Suprapubic skin (tissue), 4 donors: ENCODE measurements at regions not wholly inside any gene's neighbourhood (a gene's known extent, or its start where the extent isn't known, plus 50 kb on each side); places are given as distances from the start of the nearest gene placed in this dataset.
A peak's percentile ranks its signal among the peaks of the same experiment; 100 is the strongest.

Source experiments
- DNase-seq, 2 donors: peaks; one replicate each; pipeline ENCODE4 v3.0.0-alpha.2; 2019; ENCODE audit warnings: low spot score in 2 of 2
- H3K27ac ChIP-seq: fragments of 200-600 bp; sonication (generic); one replicate; pipeline ENCODE4 v1.5.1; 2019
- H3K27me3 ChIP-seq: fragments of 200-600 bp; sonication (generic); one replicate; pipeline ENCODE4 v1.5.1; 2019
- H3K36me3 ChIP-seq: fragments of 200-600 bp; sonication (generic); one replicate; pipeline ENCODE4 v1.5.1; 2019
- H3K4me1 ChIP-seq: fragments of 200-600 bp; sonication (generic); one replicate; pipeline ENCODE4 v1.5.1; 2019
- H3K4me3 ChIP-seq: fragments of 200-600 bp; sonication (generic); one replicate; pipeline ENCODE4 v1.5.1; 2019; ENCODE audit warnings: mild to moderate bottlenecking
- H3K9me3 ChIP-seq: fragments of 200-600 bp; sonication (generic); one replicate; pipeline ENCODE4 v1.5.1; 2019
- EP300 ChIP-seq: sonication (generic); formaldehyde crosslinking; IDR thresholded peaks from one replicate; pipeline ENCODE4 v1.6.1; 2017; ENCODE audit warnings: antibody characterized with exemption
- POLR2A ChIP-seq, 2 donors: fragments of 450-650 bp; IDR thresholded peaks; one replicate each; pipeline ENCODE4 v1.6.1; 2017; ENCODE audit warnings: antibody characterized with exemption in 2 of 2, mild to moderate bottlenecking in 2 of 2, moderate library complexity in 2 of 2
- POLR2AphosphoS5 ChIP-seq, 3 donors: sonication (generic); formaldehyde crosslinking; IDR thresholded peaks; one replicate each; pipeline ENCODE4 v1.6.1; 2017; ENCODE audit warnings: antibody characterized with exemption in 3 of 3
- WGBS: methylation state at CpG from one replicate; pipeline ENCODE4 v1.1.5; 2018; 5-methylcytosine and 5-hydroxymethylcytosine counted together
- TF ChIP-seq, protein P1 (sequence below), 2 donors: fragments of 200-600 bp in 1 of 2; fragments of 450-650 bp in 1 of 2; sonication (generic) in 1 of 2; IDR thresholded peaks; one replicate each; pipeline ENCODE4 v1.5.1; 2016 to 2019; ENCODE audit warnings: antibody characterized with exemption in 2 of 2, mild to moderate bottlenecking in 1 of 2, moderate library complexity in 1 of 2

- 88% methylated on average over 12 of the region's 12 CpGs for WGBS
- DNase-seq: peak in 1 of 2 donors; percentile 30
- H3K9me3 ChIP-seq: no peaks in the 10 kb centered on the region
- no peak overlapping the region for H3K27ac ChIP-seq
- TF ChIP-seq EP300 (no peak), POLR2AphosphoS5 (IDR thresholded peaks at IDR 0.05) (no peak), POLR2A (IDR thresholded peaks at IDR 0.05) (no peak)
- TF ChIP-seq, protein P1, sequence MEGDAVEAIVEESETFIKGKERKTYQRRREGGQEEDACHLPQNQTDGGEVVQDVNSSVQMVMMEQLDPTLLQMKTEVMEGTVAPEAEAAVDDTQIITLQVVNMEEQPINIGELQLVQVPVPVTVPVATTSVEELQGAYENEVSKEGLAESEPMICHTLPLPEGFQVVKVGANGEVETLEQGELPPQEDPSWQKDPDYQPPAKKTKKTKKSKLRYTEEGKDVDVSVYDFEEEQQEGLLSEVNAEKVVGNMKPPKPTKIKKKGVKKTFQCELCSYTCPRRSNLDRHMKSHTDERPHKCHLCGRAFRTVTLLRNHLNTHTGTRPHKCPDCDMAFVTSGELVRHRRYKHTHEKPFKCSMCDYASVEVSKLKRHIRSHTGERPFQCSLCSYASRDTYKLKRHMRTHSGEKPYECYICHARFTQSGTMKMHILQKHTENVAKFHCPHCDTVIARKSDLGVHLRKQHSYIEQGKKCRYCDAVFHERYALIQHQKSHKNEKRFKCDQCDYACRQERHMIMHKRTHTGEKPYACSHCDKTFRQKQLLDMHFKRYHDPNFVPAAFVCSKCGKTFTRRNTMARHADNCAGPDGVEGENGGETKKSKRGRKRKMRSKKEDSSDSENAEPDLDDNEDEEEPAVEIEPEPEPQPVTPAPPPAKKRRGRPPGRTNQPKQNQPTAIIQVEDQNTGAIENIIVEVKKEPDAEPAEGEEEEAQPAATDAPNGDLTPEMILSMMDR (IDR thresholded peaks at IDR 0.05): no peak
- no peaks in the 10 kb centered on the region for H3K27me3 ChIP-seq
- no peak overlapping the region for H3K4me3 ChIP-seq
- no peaks in the 10 kb centered on the region for H3K36me3 ChIP-seq
- H3K4me1 ChIP-seq: peaks cover 40% of the 10 kb centered on the region
These were observed 107.1 kb downstream of the GLI2 start for GRCh38 chr2:120842456-120843439.

DNA sequence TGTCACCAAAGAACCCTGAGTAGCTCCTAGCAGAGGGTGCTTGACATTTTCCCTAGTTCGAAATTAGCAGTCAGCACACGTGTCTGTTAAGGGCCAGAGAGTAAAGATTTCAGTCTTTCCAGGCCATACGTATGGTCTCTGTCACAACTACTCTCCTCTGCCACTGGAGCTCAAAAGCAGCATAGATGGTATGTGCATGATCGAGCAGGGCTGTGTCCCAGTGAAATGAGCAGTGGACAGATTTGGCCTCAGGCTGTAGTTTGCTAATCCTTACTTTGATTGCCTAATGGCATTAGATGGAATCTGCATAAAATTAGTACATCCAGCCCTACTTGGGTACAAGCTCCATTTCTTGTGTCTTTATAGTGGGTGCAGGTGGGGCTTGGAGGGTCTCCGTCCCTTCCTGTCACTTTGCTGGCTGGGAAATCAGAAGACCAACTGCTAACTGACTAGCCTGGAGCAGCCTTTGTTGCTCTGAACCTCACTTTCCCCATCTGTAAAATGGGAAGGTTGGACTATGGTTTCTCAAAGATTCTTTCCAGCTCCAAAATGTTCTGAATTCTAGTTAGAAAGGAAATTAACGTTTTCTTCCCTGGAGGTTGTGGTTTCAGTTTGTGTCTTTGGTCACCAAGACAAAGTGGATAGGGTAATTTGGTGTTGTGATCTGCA lies 108.5 kb downstream of the GLI2 start:
- TF ChIP-seq POLR2A (IDR thresholded peaks at IDR 0.05) (no peak), EP300 (no peak)
- TF ChIP-seq, protein P1 (IDR thresholded peaks at IDR 0.05): no peak
- no peaks in the 10 kb centered on the region for H3K9me3 ChIP-seq
- WGBS: 75% methylated on average over 6 of the region's 6 CpGs
- DNase-seq: no peak
- H3K27me3 ChIP-seq: no peaks in the 10 kb centered on the region
- H3K27ac ChIP-seq: no peak overlapping the region
- peaks cover 49% of the 10 kb centered on the region for H3K4me1 ChIP-seq
- no peak overlapping the region for H3K4me3 ChIP-seq
- no peaks in the 10 kb centered on the region for H3K36me3 ChIP-seq

GRCh38 chr2:120845277-120845676 lies 109.6 kb downstream of the GLI2 start:
- H3K4me3 ChIP-seq: no peak overlapping the region
- peaks cover 49% of the 10 kb centered on the region for H3K4me1 ChIP-seq
- H3K27ac ChIP-seq: no peak overlapping the region
- peak in 1 of 2 donors; percentile 80 for DNase-seq
- H3K27me3 ChIP-seq: no peaks in the 10 kb centered on the region
- TF ChIP-seq, protein P1 (IDR thresholded peaks at IDR 0.05): no peak
- TF ChIP-seq POLR2AphosphoS5 (IDR thresholded peaks at IDR 0.05) (no peak), POLR2A (IDR thresholded peaks at IDR 0.05) (no peak), EP300 (no peak)
- H3K9me3 ChIP-seq: no peaks in the 10 kb centered on the region
- 18% methylated on average over 5 of the region's 9 CpGs for WGBS
- H3K36me3 ChIP-seq: no peaks in the 10 kb centered on the region

DNA sequence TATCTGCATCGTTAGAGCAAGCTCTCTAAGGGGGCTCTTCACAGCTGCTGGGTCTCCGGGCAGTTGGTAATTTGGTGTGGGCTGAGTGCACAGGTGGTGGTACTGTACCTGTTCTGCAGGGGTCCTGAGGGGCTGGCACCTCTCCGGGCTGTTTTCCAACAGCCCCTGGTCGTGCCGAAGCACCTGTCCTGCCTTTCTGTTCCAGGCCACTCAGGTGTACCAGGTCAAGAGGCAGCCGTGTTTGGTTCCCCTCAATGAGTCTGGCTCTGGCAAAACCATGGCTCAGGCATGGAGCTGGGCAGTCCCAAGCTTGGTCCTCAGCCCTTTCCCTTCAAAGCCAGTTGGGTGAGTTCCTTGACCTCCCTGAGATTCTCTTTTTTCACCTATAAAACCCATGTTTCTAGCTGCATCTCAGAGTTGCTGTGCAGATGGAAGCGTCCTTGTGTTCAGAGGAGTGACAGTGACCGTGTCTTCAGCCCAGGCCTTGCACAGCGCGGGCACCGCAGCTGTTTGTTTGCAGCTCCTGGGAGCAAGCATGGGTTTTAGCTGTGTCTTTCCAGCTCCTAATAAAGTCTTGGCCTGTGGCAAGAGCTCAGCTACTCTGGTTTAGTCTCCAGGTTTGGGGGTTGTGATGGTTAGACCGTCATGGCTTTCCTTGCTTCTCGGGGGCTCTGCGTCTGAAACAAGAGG lies 110.9 kb downstream of the GLI2 start:
- H3K4me3 ChIP-seq: no peak overlapping the region
- H3K27ac ChIP-seq: no peak overlapping the region
- H3K4me1 ChIP-seq: peaks cover 57% of the 10 kb centered on the region
- no peaks in the 10 kb centered on the region for H3K9me3 ChIP-seq
- no peaks in the 10 kb centered on the region for H3K27me3 ChIP-seq
- TF ChIP-seq POLR2AphosphoS5 (IDR thresholded peaks at IDR 0.05) (no peak), POLR2A (IDR thresholded peaks at IDR 0.05) (no peak), EP300 (no peak)
- TF ChIP-seq, protein P1 (IDR thresholded peaks at IDR 0.05): no peak
- peak in 1 of 2 donors; percentile 43 for DNase-seq
- WGBS: 86% methylated on average over 10 of the region's 14 CpGs
- H3K36me3 ChIP-seq: no peaks in the 10 kb centered on the region
